ENCODE measurements at regions not wholly inside any gene's neighbourhood (a gene's known extent, or its start where the extent isn't known, plus 50 kb on each side); places are given as distances from the start of the nearest gene placed in this dataset.

DNA sequence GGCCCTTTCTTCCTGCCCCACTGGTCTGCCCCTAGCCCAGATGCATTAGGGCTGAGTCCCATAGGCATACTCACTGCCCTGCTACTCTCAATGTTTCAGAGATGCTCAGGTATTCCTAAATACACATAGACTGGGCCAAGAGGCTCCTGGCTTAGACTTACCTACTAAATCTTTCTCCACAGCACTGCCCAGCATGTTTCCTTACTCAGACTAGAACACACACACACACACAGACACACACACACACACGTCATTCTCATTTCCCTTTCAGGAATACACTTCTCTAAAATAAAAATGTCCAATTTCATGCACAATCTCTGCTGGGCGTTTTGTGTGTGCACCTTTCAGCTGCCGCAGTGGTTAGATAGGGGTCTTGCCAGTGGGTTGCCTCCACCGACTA is 175.7 kb downstream of the FAM43A start:
- H3K4me3 ChIP-seq = no peak overlapping the region
- H2AFZ ChIP-seq (replicated peaks) = no peak overlapping the region
- no peaks in the 10 kb centered on the region for H3F3A ChIP-seq (ENCODE audit: low read depth)
- no peak overlapping the region for H3K4me3 Mint-ChIP-seq
- no peak overlapping the region for H3K27ac ChIP-seq
- no peak overlapping the region for H3K27ac Mint-ChIP-seq
- TF ChIP-seq EZH2 (IDR thresholded peaks at IDR 0.05) = no peak
- TF ChIP-seq, protein P1, sequence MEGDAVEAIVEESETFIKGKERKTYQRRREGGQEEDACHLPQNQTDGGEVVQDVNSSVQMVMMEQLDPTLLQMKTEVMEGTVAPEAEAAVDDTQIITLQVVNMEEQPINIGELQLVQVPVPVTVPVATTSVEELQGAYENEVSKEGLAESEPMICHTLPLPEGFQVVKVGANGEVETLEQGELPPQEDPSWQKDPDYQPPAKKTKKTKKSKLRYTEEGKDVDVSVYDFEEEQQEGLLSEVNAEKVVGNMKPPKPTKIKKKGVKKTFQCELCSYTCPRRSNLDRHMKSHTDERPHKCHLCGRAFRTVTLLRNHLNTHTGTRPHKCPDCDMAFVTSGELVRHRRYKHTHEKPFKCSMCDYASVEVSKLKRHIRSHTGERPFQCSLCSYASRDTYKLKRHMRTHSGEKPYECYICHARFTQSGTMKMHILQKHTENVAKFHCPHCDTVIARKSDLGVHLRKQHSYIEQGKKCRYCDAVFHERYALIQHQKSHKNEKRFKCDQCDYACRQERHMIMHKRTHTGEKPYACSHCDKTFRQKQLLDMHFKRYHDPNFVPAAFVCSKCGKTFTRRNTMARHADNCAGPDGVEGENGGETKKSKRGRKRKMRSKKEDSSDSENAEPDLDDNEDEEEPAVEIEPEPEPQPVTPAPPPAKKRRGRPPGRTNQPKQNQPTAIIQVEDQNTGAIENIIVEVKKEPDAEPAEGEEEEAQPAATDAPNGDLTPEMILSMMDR (IDR thresholded peaks at IDR 0.05) = no peak
- no peak for TF ChIP-seq EZH2phosphoT487 (IDR thresholded peaks at IDR 0.05)
- H3K4me1 Mint-ChIP-seq = no peaks in the 10 kb centered on the region
- no peaks in the 10 kb centered on the region for H3K9me3 ChIP-seq (ENCODE audit: low read depth)
- H4K20me1 ChIP-seq (ENCODE audit: low read depth) = no peaks in the 10 kb centered on the region
- no peak for DNase-seq (ENCODE audit: low spot score)
- no peak overlapping the region for H3K9ac ChIP-seq
- no peaks in the 10 kb centered on the region for H3K27me3 ChIP-seq
- no peaks in the 10 kb centered on the region for H3K36me3 Mint-ChIP-seq
- H3K9me3 Mint-ChIP-seq = peaks cover 4% of the 10 kb centered on the region
- no peaks in the 10 kb centered on the region for H3K36me3 ChIP-seq
- no peak overlapping the region for H3K4me2 ChIP-seq
- H3K4me1 ChIP-seq = no peaks in the 10 kb centered on the region
- H3K27me3 Mint-ChIP-seq (ENCODE audit: insufficient read depth, low read depth) = peaks cover 6% of the 10 kb centered on the region
- no peaks in the 10 kb centered on the region for H3K79me2 ChIP-seq (ENCODE audit: low read depth)

DNA sequence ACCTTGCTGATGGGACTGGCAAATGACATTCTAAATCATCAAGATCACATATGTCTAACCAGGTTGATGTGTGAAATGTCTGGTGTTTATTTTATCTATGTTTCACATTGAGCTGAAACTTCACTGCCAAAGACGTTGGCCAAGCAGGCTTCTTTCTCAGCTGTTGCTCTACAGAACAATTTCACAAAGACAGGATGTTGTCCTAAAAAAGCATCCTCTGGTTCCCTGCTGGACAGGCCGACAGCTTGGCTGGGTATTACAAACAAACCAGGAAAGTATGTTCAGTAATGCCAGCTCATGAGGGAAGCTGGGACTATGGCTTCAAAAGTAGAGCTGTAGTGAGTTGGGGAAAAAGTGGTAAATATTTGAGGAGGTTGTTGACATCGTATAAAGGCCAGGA is 179.4 kb downstream of the FAM43A start:
- H3K4me3 ChIP-seq = no peak overlapping the region
- Mint-ChIP-seq H3K27ac (no peak overlapping the region), H3K4me1 (no peaks in the 10 kb centered on the region), H3K27me3 (ENCODE audit: insufficient read depth, low read depth) (peaks cover 2% of the 10 kb centered on the region), H3K36me3 (no peaks in the 10 kb centered on the region), H3K9me3 (peaks cover 3% of the 10 kb centered on the region), H3K4me3 (no peak overlapping the region)
- H3K36me3 ChIP-seq = no peaks in the 10 kb centered on the region
- H3F3A ChIP-seq (ENCODE audit: low read depth) = no peaks in the 10 kb centered on the region
- no peaks in the 10 kb centered on the region for H3K79me2 ChIP-seq (ENCODE audit: low read depth)
- H2AFZ ChIP-seq (replicated peaks) = no peak overlapping the region
- no peak overlapping the region for H3K9ac ChIP-seq
- H3K9me3 ChIP-seq (ENCODE audit: low read depth) = no peaks in the 10 kb centered on the region
- no peak for DNase-seq (ENCODE audit: low spot score)
- H3K27ac ChIP-seq = no peak overlapping the region
- no peaks in the 10 kb centered on the region for H3K27me3 ChIP-seq
- H4K20me1 ChIP-seq (ENCODE audit: low read depth) = no peaks in the 10 kb centered on the region
- no peaks in the 10 kb centered on the region for H3K4me1 ChIP-seq
- H3K4me2 ChIP-seq = no peak overlapping the region
- TF ChIP-seq, protein P1 (IDR thresholded peaks at IDR 0.05) = no peak
- TF ChIP-seq EZH2 (IDR thresholded peaks at IDR 0.05) = no peak
- TF ChIP-seq EZH2phosphoT487 (IDR thresholded peaks at IDR 0.05) = no peak

DNA sequence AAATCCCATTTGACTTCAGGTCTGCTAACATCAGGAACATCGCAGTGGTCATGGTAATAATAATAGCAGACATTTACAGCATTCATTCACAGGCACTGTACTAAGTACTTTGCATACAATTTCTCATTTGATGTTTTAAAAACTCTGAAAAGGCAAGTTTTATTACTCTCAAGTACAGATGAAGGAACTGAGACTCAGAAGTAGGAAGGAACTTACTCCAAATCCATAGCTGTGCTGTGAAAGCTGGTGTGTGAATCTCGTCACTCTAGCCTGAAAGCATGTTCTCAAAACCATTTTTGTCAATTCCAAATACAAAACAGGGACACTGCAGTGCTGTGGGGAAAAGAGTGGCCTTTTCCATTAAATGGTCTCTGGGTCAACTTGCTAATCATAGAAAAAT is 179.9 kb downstream of the FAM43A start:
- TF ChIP-seq, protein P1 (IDR thresholded peaks at IDR 0.05) = no peak
- TF ChIP-seq EZH2 (IDR thresholded peaks at IDR 0.05) (no peak), EZH2phosphoT487 (IDR thresholded peaks at IDR 0.05) (no peak)
- Mint-ChIP-seq H3K4me1 (peaks cover 1% of the 10 kb centered on the region), H3K27me3 (ENCODE audit: insufficient read depth, low read depth) (peaks cover 2% of the 10 kb centered on the region), H3K27ac (no peak overlapping the region), H3K4me3 (no peak overlapping the region), H3K36me3 (no peaks in the 10 kb centered on the region), H3K9me3 (peaks cover 3% of the 10 kb centered on the region)
- Histone ChIP-seq H3K36me3 (no peaks in the 10 kb centered on the region), H3K9ac (no peak overlapping the region), H3K4me2 (no peak overlapping the region), H3F3A (ENCODE audit: low read depth) (no peaks in the 10 kb centered on the region), H2AFZ (replicated peaks) (no peak overlapping the region), H3K27me3 (no peaks in the 10 kb centered on the region), H3K4me3 (no peak overlapping the region), H4K20me1 (ENCODE audit: low read depth) (no peaks in the 10 kb centered on the region), H3K27ac (no peak overlapping the region), H3K9me3 (ENCODE audit: low read depth) (no peaks in the 10 kb centered on the region), H3K4me1 (no peaks in the 10 kb centered on the region), H3K79me2 (ENCODE audit: low read depth) (no peaks in the 10 kb centered on the region)
- DNase-seq (ENCODE audit: low spot score) = no peak
